ENCODE measurements at regions not wholly inside any gene's neighbourhood (a gene's known extent, or its start where the extent isn't known, plus 50 kb on each side); places are given as distances from the start of the nearest gene placed in this dataset.

GRCh38 chr2:223260681-223261080, 208.7 kb downstream of the KCNE4 start:
- TF ChIP-seq ZNF326 (CRISPR knock-in tag; IDR thresholded peaks at IDR 0.05; ENCODE audit: borderline replicate concordance) = no peak
- TF ChIP-seq CTCF (CRISPR knock-in tag; IDR thresholded peaks at IDR 0.05) = no peak
- TF ChIP-seq CENPX (CRISPR knock-in tag; IDR thresholded peaks at IDR 0.05) = no peak
- no peak for TF ChIP-seq MAFG (CRISPR knock-in tag; IDR thresholded peaks at IDR 0.05)
- TF ChIP-seq ZNF776 (CRISPR knock-in tag; IDR thresholded peaks at IDR 0.05) = no peak

Measured in HepG2 (cell line).